Endothelial cell of umbilical vein (primary cell): ENCODE measurements at regions not wholly inside any gene's neighbourhood (a gene's known extent, or its start where the extent isn't known, plus 50 kb on each side); places are given as distances from the start of the nearest gene placed in this dataset.

Source experiments
- BruUV-seq: library from RNA; stranded (reverse); fragments of 400-500 nt; replicated peaks from 2 replicates; lab custom pipeline; 2021; lab: Mats Ljungman, UMichigan
- CTCF ChIA-PET: fragments of 300-600, 350-600 bp; sonication (Branson Sonifier 250); formaldehyde crosslinking; loops from one replicate; lab custom pipeline; 2021; ENCODE audit warnings: antibody characterized with exemption, inconsistent platforms; lab: Charles Lee
- POLR2A ChIA-PET: fragments of 300-600, 350-600 bp; sonication (Branson Sonifier 250); formaldehyde crosslinking; loops from one replicate; lab custom pipeline; 2021; ENCODE audit warnings: antibody characterized with exemption, inconsistent platforms; lab: Charles Lee
- DNase-seq: peaks from one replicate; pipeline ENCODE4 v3.0.0-alpha.2; 2011; ENCODE audit warnings: low read depth, low spot score
- FAIRE-seq: peaks from 2 replicates; lab custom pipeline; 2011; peaks lifted over from hg19 to GRCh38; lab: Jason Lieb, UNC
- H2AFZ ChIP-seq: 2 replicates; pipeline ENCODE4 v1.6.0; 2012; ENCODE audit warnings: low read depth, low read length, control low read depth, inconsistent platforms
- H3K27ac ChIP-seq: 2 replicates; pipeline ENCODE4 v1.5.1; 2011; ENCODE audit warnings: low read depth, mild to moderate bottlenecking, control low read depth, low read length, moderate library complexity; ENCODE audit not compliant: insufficient read depth
- H3K27me3 ChIP-seq, 2 experiments: 2 replicates each; pipeline versions ENCODE4 v1.6.0 to v1.6.1; 2011; ENCODE audit warnings: low read length in 2 of 2, mixed read lengths in 1 of 2; ENCODE audit not compliant: control insufficient read depth in 2 of 2, insufficient read depth in 2 of 2
- H3K36me3 ChIP-seq, 2 experiments: 2 replicates in 1 of 2; 3 replicates in 1 of 2; pipeline ENCODE4 v1.5.1; 2011; ENCODE audit warnings: low read length in 2 of 2, mild to moderate bottlenecking in 1 of 2, moderate library complexity in 1 of 2; ENCODE audit not compliant: control insufficient read depth in 2 of 2, insufficient read depth in 2 of 2; ENCODE audit errors: extremely low read depth in 1 of 2
- H3K4me1 ChIP-seq: 3 replicates; pipeline ENCODE4 v1.5.1; 2011; ENCODE audit warnings: mild to moderate bottlenecking, low read length; ENCODE audit not compliant: control insufficient read depth, insufficient read depth; ENCODE audit errors: extremely low read depth
- H3K4me2 ChIP-seq: 2 replicates; pipeline ENCODE4 v1.6.1; 2011; ENCODE audit warnings: low read length, control low read depth, mixed read lengths; ENCODE audit not compliant: insufficient read depth
- H3K4me3 ChIP-seq, 3 experiments: fragments of 200-600 bp in 1 of 3; sonication (generic), shearing (Covaris generic) in 1 of 3; replicated peaks in 1 of 3; 2 replicates each; pipeline ENCODE4 v1.5.1; 2011 to 2016; ENCODE audit warnings: control low read depth in 3 of 3, low read length in 3 of 3, mild to moderate bottlenecking in 2 of 3, inconsistent platforms in 1 of 3, low read depth in 1 of 3, moderate library complexity in 1 of 3; ENCODE audit not compliant: insufficient read depth in 1 of 3
- H3K79me2 ChIP-seq: 2 replicates; pipeline ENCODE4 v1.6.0; 2012; ENCODE audit warnings: low read length, inconsistent platforms; ENCODE audit not compliant: control insufficient read depth, insufficient read depth
- H3K9ac ChIP-seq: replicated peaks from 2 replicates; pipeline ENCODE3; 2011; ENCODE audit warnings: low read length, control low read depth; ENCODE audit not compliant: insufficient read depth; ENCODE audit errors: extremely low read depth
- H3K9me1 ChIP-seq: replicated peaks from 3 replicates; pipeline ENCODE4 v1.6.0; 2011; ENCODE audit warnings: mild to moderate bottlenecking, low read length; ENCODE audit not compliant: control insufficient read depth, insufficient read depth; ENCODE audit errors: extremely low read depth
- H3K9me3 ChIP-seq: replicated peaks from 2 replicates; pipeline ENCODE4 v1.5.1; 2012; ENCODE audit warnings: low read length, inconsistent platforms; ENCODE audit not compliant: control insufficient read depth, insufficient read depth
- H4K20me1 ChIP-seq: replicated peaks from 2 replicates; pipeline ENCODE3; 2011; ENCODE audit warnings: mild to moderate bottlenecking, low read length; ENCODE audit not compliant: control insufficient read depth, insufficient read depth; ENCODE audit errors: extremely low read depth
- CTCF ChIP-seq, 2 donors: IDR thresholded peaks; 1 replicate in 1 of 2; 2 replicates in 1 of 2; pipeline ENCODE4 v1.5.1; 2011; ENCODE audit warnings: low read length in 2 of 2, mild to moderate bottlenecking in 2 of 2, moderate library complexity in 2 of 2, control low read depth in 1 of 2, inconsistent platforms in 1 of 2, low read depth in 1 of 2; ENCODE audit not compliant: insufficient read depth in 1 of 2; ENCODE audit errors: extremely low read depth in 1 of 2
- EZH2 ChIP-seq: IDR thresholded peaks from 2 replicates; pipeline ENCODE4 v1.6.1; 2012; ENCODE audit warnings: borderline replicate concordance, low read depth, mild to moderate bottlenecking, moderate library complexity, low read length, inconsistent platforms; ENCODE audit not compliant: severe bottlenecking
- FOS ChIP-seq: IDR thresholded peaks from 2 replicates; pipeline ENCODE4 v1.6.1; 2011; ENCODE audit warnings: mild to moderate bottlenecking, low read length, moderate library complexity, borderline replicate concordance; ENCODE audit not compliant: insufficient read depth
- GATA2 ChIP-seq: IDR thresholded peaks from 2 replicates; pipeline ENCODE4 v1.7.0; 2011; ENCODE audit warnings: low read depth, mild to moderate bottlenecking, moderate library complexity, mixed read lengths, low read length; ENCODE audit not compliant: insufficient read length, insufficient read depth
- JUN ChIP-seq: IDR thresholded peaks from 2 replicates; pipeline ENCODE4 v1.6.1; 2011; ENCODE audit warnings: borderline replicate concordance, low read depth; ENCODE audit not compliant: insufficient read length, insufficient read depth
- MAX ChIP-seq: IDR thresholded peaks from 2 replicates; pipeline ENCODE4 v1.6.1; 2011; ENCODE audit not compliant: insufficient read depth, insufficient read length
- MYC ChIP-seq: IDR thresholded peaks from one replicate; pipeline ENCODE4 v1.6.1; 2011; ENCODE audit warnings: mild to moderate bottlenecking, low read depth, low read length
- POLR2A ChIP-seq: IDR thresholded peaks from 2 replicates; pipeline ENCODE4 v1.6.1; 2012; ENCODE audit warnings: low read depth, mild to moderate bottlenecking, control low read depth, low read length
- POLR2AphosphoS5 ChIP-seq: IDR thresholded peaks from 2 replicates; pipeline ENCODE4 v1.6.1; 2012; ENCODE audit warnings: low read depth, mild to moderate bottlenecking, control low read depth, low read length, moderate library complexity; ENCODE audit not compliant: insufficient read depth
- dilution Hi-C: fragments of 300-500 bp; cut with MboI; formaldehyde crosslinking; loops from one replicate; pipeline ENCODE4 v1.15.0; 2019; ENCODE audit warnings: low sequenced_read_pairs; ENCODE audit not compliant: extremely low pct_ligation_motif_present
- intact Hi-C: fragments of 100-400 bp; cut with micrococcal nuclease; formaldehyde crosslinking; loops from one replicate; pipeline ENCODE4 v1.10.0; 2022

- DNase-seq = no peak
- intact Hi-C loops = no loop called here
- Histone ChIP-seq H3K9me1 (no peaks in the 10 kb centered on the region), H3K9me3 (no peaks in the 10 kb centered on the region), H3K4me3 (no peak overlapping the region), H3K27ac (no peak overlapping the region), H3K36me3 (no peaks in the 10 kb centered on the region), H3K27me3 (peaks cover 1 to 3% of the 10 kb centered on the region in 2 experiments), H3K4me2 (no peak overlapping the region), H4K20me1 (no peaks in the 10 kb centered on the region), H3K4me1 (no peaks in the 10 kb centered on the region), H2AFZ (no peak overlapping the region), H3K79me2 (no peaks in the 10 kb centered on the region), H3K9ac (no peak overlapping the region)
- dilution Hi-C loops = no loop called here
- POLR2A ChIA-PET = no interaction called here
- TF ChIP-seq POLR2A (no peak), CTCF (IDR thresholded peaks at IDR 0.05; ENCODE audit: extremely low read depth in 1 of 2, insufficient read depth in 1 of 2, low read depth in 1 of 2, low read length in 2 of 2) (no peak), EZH2 (no peak), MYC (no peak)
- BruUV-seq = no TSS peak
- FAIRE-seq = no peak
- CTCF ChIA-PET = no interaction called here
These were observed 90.1 kb downstream of the SREK1 start for GRCh38 chr5:66234241-66234640.

- H2AFZ ChIP-seq = no peak overlapping the region
- H3K9ac ChIP-seq = no peak overlapping the region
- no peaks in the 10 kb centered on the region for H3K9me1 ChIP-seq
- no peak for DNase-seq
- H3K4me1 ChIP-seq = no peaks in the 10 kb centered on the region
- FAIRE-seq = no peak
- H3K79me2 ChIP-seq = no peaks in the 10 kb centered on the region
- H4K20me1 ChIP-seq = no peaks in the 10 kb centered on the region
- no peak overlapping the region for H3K27ac ChIP-seq
- H3K27me3 ChIP-seq = peaks cover 0 to 6% of the 10 kb centered on the region in 2 experiments
- no peaks in the 10 kb centered on the region for H3K9me3 ChIP-seq
- no peaks in the 10 kb centered on the region for H3K36me3 ChIP-seq
- BruUV-seq = no TSS peak
- POLR2A ChIA-PET = no interaction called here
- TF ChIP-seq POLR2A (no peak), GATA2 (no peak), CTCF (IDR thresholded peaks at IDR 0.05; ENCODE audit: extremely low read depth in 1 of 2, insufficient read depth in 1 of 2, low read depth in 1 of 2, low read length in 2 of 2) (no peak), EZH2 (no peak), MYC (no peak), MAX (no peak), JUN (no peak), FOS (no peak), POLR2AphosphoS5 (no peak)
- no peak overlapping the region for H3K4me2 ChIP-seq
- no peak overlapping the region for H3K4me3 ChIP-seq
- CTCF ChIA-PET = interaction anchor here (1.0 kb wide), 1 partner anchor 68 kb away, joined by 3 read pairs; no protein-coding TSS in a partner anchor
- intact Hi-C loops (no loop called here), dilution Hi-C loops (no loop called here)
These were observed 94.3 kb downstream of the SREK1 start for GRCh38 chr5:66238435-66238834.
